Transverse colon (tissue), 4 donors: ENCODE measurements at regions not wholly inside any gene's neighbourhood (a gene's known extent, or its start where the extent isn't known, plus 50 kb on each side); places are given as distances from the start of the nearest gene placed in this dataset.
"Not testable (repeated sequence)": the region's sequence is repeated elsewhere in the genome, so short reads cannot be mapped to it uniquely, and the experiment has no call there.

ENCODE experiments used
- CTCF ChIP-seq, 5 experiments: fragments of 200-600 bp in 3 of 5; fragments of 450-650 bp in 2 of 5; sonication (generic) in 3 of 5; IDR thresholded peaks; 1 replicate in 2 of 5; 2 replicates in 3 of 5; pipeline ENCODE4 v1.5.1; 2016 to 2017; ENCODE audit warnings: antibody characterized with exemption in 5 of 5, inconsistent platforms in 3 of 5, mild to moderate bottlenecking in 2 of 5, moderate library complexity in 1 of 5
- POLR2A ChIP-seq: fragments of 450-650 bp; IDR thresholded peaks from one replicate; pipeline ENCODE4 v1.6.1; 2016; ENCODE audit warnings: antibody characterized with exemption, mild to moderate bottlenecking, moderate library complexity
- POLR2AphosphoS5 ChIP-seq, 3 donors: sonication (generic); formaldehyde crosslinking; IDR thresholded peaks; one replicate each; pipeline ENCODE4 v1.6.1; 2016; ENCODE audit warnings: antibody characterized with exemption in 3 of 3

DNA sequence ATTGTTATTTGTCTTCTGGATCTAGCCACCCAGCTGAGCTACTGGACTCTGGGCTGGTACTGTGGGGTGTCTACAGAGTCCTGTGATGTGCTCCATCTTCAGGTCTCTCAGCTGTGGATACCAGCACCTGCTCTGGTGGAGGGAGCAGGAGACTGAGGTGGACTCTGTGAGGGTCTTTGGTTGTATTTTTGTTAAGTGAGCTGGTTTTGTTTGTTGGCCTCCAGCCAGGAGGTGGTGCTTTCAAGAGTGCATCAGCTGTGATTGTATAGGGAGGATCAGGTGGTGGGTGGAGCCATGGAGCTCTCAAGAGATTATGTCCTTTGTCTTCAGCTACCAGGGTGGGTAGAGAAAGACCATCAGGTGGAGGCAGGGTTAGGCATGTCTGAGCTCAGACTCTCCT is 56.8 kb upstream of the ARHGEF7 start:
- TF ChIP-seq CTCF (IDR thresholded peaks at IDR 0.05); POLR2A; POLR2AphosphoS5 (IDR thresholded peaks at IDR 0.05): not testable (repeated sequence)
